NCI-H1694 treated with DMSO at 0.1 percent for 48 hours (cell line): ENCODE measurements at regions not wholly inside any gene's neighbourhood (a gene's known extent, or its start where the extent isn't known, plus 50 kb on each side); places are given as distances from the start of the nearest gene placed in this dataset.

Experiments used
- DNase-seq: peaks from one replicate; lab custom pipeline; 2025; lab: John Stamatoyannopoulos, UW

DNA sequence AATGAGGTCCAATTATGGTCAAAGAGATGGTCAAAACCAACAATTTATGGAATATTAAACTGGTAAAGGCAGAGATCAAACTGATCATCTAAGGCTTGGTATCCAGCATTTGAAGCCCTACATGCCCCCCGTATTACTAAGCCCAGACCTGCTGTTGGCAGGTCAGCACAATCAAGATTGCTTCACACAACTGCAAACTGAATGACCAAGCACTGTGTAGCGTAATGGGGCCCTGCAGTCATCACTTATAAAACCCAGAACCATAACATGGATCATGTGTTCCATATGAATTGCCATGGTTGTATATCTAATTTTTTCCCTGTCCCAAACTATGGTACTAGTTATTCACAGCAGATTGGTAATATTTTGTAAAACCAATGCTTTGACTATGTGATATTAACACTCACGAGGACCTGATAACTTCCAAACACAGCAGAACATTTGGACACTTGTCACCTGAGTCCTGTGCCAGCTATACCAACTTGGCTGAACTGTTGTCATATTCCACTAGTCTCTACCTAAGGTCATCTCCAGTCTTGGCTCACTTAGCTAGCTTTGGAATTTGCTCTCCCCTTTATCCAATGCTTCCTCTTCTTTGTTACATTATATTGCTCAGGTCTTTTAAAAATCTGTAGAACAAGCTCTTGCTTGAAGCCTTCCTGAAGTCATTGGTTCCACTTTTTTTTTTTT, 81.7 kb upstream of the HMHB1 start:
- no peak for DNase-seq

DNA sequence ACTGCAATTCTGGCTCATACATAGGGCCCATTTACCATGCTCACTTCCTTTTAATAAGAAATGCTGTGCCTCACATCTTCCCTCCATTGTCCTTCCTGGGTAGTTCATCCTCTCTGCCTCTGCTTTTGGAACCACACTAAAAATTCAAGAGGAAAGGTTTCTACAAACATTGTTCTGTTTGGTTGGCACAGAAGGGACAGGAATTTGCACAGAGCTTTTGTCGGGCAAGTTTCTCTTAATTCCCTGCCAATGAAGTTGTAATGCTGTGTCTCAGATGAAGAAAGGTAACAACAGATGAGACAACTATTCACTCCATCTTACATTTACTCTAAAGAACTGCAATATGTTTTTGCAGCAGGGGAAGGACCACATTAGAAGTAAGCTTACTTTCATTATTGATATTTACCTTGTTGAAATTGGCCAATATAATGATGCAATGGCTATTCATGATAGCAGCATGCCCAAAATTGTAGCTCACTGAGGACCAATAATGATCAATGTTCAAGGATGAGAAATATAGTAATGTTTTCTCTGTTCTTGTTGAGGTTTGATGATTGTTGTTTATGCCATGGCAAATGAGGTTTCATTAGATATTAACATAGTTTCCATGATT, 82.5 kb upstream of the HMHB1 start:
- no peak for DNase-seq

DNA sequence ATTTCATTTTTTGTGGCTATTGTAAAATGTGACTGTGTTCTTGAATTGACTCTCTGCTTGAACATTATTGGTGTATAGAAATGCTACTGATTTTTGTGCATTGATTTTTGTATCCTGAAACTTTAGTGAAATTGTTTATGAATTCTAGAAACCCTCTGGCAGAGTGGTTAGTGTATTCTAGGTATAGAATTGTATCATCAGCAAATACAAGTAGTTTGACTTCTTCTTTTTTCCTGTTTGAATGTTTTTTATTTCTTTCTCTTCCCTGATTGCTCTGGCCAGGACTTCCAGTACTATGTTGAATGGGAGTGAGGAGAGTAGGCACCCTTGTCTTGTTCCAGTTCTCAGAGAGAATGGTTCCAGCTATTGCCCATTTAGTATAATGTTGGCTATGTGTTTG, 88.8 kb upstream of the HMHB1 start:
- DNase-seq = no peak

DNA sequence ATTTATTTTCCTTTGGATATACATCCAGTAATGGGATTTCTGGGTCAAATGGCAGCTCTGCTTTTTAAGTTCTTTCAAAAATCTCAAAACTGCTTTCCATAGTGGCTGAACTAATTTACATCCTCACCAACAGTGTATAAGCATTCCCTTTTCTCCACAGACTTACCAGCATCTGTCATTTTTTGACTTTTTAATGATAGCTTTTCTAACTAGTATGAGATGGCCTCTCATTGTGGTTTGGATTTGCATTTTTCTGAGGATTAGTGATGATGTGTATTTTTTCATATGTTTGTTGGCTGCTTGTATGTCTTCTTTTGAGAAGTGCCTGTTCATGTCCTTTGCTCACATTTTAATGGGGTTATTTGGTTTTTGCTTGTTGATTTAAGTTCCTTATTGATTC, 90.0 kb upstream of the HMHB1 start:
- DNase-seq = no peak

DNA sequence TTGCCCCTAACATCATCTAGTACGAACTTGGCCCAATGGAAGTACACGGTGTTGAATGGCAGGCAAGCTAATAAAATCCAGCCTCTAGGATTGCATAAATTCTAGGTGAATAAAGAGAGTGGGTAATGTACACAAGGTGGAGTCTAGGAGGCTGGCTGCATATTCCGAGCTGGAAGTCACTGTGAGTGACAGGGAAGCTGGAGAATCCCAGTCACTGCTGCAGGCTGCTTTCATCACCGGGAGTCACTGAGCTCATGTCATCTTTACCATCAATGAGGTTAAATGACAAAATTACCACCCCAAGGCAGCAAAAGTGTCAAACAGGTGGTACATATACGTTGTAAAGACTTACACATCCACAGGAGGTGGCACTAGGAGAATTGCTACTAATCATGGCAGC, 91.3 kb upstream of the HMHB1 start:
- no peak for DNase-seq

DNA sequence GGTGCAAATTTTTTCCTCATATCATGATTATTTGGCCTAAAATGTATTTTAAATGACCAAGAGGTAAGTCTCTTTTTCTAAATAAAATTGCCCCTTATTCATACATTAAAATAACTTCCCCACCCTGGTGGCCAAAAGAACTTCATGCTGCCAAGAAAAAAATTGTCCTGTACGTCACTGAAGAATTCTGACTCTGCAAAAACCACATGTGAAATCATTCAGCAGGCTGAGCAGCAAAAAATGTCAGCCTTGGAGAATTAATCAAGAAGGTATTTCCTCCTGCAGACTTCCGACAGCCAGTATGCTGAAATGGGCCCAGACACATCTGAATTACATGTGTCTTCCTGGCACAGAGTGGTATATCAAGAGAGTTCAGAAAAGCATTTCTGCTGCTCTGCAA, 94.6 kb upstream of the HMHB1 start:
- DNase-seq = no peak

DNA sequence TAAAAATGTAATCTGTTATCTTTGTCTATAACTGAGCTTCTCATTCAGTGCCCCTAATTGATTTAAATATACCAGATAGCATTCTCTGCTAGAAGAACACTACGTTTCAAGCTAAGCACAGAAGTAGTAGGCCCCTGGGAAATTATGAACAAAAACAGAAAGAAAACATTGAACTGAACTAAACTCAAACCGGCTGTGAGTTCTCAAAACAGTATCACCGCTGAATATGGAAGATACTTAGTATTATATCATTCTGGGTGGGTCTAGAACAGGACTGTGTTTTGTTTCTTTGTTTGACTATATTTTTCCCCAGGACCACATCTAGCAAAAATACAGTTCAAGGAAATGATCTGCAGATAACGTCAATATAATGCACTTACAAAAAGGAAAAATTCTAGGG, 95.1 kb upstream of the HMHB1 start:
- DNase-seq = no peak

DNA sequence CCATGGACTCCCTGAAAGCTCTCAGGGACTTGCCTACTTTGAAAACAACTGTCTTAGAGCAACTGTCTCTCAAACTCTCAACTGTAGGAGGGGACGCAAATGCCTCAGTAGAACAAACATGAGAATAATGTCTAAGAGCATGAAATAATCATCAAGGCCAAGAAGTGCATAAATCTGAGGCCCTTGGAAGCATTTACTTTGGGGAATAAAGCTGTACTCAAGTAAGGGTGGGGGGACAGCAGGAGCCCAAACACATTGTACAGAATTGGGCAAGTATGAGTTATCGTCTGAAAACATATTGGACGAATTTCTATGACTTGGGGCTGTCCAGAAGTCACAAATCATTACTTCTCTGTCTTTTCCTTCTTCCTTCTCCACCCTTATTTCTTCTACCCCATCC, 96.3 kb upstream of the HMHB1 start:
- DNase-seq = no peak

DNA sequence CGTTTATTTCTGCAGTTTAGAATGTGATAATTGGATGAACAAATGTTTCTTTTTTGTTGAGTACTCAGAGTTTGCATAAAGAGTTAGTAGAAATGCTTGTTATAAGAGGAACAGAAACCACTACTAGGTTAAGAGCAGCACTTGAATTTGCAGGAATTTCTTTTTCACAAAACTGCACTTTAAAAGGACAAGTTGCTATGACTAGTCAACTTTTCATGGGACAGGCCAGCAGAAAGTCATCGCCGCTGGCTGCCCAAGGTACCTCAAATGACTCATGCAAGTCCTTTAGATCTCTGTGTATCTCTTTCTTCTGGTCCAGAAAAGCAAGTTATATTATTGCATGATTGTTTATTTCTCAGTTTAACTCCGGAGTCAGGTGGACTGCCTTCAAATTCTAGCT, 97.3 kb upstream of the HMHB1 start:
- DNase-seq = no peak

DNA sequence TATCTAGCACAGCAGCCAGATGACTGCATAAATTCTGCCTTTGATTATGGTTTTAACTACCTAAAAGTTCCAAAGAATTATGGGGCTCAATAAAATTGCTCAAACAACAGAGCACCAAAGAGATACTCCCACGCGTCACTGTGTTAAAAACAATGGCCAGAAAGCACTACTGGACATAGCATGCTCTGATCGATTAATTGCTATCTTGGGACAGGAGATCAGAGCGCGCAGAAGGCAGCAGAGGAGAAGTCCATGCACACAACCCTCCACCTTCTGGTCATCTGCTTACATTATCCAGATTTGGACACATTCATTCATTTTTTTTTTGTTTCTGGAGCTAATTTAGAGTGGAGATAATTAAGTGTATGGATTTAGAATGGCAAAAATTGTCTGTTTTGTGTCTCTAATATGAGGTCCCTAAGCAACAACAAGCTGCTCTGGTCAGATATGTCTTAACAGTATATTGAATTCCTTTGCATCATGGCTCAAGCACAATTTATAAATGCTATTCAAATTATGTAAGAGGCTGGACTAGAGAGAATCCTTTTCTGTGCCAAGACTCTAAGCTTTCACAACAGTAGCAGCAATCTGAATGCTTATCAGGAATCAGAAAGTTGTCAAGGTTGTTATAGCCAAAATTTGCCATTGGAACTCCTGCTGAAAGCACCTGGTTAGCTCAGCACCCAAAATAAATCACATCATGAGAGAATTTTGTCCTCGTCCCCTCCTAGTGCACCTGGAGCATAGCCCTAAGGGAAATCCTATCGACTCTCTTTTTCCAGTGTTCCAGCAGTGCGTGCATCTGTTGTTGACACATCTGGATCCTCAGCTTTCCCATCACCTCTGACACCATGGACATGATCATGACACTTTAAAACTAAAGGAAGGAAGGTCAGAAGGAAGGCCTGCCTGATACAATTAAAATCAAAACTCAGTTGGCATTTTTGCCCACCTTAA, 98.6 kb upstream of the HMHB1 start:
- no peak for DNase-seq

DNA sequence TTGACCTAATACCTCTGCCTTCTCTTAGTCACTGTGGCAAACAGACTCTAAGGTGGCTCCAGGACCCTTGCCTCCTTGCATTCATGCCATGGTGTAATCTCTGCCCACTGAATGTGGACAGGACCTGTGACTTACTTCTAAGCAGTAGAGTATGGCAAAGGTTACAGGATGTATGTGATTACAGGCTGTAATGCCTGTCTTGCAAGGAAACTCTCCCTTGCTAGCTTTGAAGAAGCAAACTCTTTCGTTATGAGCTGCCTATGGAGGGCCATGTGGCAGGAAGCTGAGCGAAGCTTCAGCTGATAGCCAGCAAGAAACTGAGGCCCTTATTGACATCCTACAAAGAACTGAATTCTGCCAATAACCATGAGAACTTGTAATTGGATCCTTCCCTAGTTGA, 103.3 kb upstream of the HMHB1 start:
- DNase-seq = no peak

DNA sequence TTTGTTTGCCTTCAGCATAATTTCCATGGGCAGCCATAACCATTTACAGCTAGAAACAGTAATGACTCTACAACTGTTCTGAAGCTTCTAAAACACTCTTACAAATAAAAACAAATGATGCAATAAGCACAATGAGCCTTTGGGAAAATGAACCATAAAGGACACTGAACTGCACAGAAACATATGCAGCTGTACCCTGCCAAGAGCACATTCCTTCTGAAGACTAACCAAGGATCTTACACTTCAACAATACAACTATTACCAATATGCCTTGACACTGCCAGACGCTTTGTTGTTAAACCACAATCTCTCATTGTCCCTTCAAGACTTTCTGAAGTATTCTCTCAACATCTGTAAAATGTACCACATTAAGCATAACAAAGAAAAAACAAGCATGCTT, 104.2 kb upstream of the HMHB1 start:
- DNase-seq = no peak

DNA sequence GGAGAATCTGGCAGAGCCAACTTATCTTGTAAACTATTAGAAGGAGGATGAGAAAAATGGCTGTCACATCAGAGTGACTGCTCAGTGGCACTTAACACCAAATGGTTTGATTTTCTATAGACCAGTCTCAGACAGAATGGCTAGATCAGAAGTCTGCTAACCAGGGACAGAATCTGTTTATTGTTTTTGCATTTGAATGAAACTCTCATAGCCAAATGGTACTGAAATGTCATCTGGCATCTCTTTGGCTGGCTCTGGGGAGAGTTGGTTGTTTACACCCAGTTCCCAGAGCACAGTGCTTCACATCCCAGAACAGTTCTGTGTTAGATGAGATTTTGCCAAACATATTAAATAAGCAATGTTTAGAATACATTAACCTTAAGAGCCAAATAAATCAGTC, 106.6 kb upstream of the HMHB1 start:
- DNase-seq = no peak

DNA sequence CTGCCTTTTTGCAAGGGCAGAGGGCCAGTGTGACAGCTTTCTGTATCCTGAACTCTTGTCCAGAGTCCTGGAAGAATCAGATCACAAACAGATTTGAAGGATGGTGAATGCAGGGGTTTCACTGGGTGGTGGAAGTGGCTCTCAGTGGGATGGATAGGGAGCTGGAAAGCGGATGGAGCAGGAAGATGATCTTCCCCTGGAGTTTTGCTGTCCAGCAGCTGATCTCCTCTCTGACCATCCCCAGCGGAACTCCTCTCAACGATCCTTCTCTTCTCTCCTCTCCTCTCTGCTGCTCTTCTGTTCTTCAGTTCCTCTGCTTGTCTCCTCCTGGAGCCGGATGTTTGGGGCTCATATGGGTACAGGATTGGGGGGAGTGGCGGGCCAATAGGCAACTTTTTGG, 108.3 kb upstream of the HMHB1 start:
- no peak for DNase-seq

DNA sequence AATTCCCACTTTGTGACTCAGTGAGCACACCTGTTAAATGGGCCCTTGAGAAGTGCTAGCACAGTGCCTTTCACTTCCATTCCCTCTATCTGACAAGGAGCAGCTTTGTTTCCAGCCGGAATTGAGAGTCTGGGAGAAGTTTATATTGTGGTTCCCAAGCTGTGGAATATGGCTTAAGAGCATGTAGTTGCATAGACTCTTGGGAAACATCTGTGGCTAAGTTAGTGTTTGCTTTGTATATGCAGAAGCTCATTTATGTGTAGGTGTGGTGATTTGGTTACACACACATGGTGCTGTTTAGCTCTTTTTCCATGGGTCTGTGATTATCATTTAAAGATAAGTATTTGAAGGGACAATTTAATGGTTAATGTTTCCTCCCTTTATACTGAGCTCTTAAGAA, 110.5 kb upstream of the HMHB1 start:
- DNase-seq = no peak

DNA sequence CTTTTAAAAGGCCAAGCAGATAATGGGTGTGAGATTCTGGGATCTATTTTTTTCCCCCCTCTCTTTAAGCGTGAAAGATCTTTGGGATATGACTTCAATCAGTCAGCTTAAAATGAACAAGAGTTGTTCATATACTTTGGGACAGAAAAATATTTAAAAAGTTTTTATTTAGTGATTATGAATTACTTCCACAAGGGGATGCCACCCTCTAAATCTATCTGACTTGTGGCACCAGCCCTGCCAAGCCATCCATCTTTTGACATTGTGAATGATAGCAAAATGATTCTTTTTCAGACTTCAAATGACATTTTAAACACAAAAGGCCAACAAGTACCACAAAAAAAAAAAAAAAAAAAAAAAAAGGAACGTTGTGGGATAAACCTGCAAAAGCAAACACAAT, 111.0 kb upstream of the HMHB1 start:
- no peak for DNase-seq

DNA sequence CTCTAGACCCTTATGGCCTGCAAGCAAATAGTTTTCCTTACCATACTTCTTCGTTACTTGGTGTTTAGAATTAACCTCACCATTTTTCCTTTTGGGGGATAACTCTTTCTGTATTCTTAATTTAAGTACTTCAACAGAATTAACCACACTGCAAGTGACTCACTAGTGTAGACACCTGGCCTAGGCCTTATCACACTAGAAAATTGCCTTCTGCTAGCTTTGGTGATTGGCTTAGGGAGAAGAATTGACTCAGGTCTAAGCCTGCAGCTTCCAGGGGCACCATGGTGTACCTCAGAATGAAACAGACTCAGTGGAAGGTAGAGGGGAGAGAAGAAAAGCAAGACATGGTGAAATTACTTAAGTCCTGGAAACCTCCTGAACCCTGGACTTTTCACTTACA, 112.8 kb upstream of the HMHB1 start:
- DNase-seq = no peak

DNA sequence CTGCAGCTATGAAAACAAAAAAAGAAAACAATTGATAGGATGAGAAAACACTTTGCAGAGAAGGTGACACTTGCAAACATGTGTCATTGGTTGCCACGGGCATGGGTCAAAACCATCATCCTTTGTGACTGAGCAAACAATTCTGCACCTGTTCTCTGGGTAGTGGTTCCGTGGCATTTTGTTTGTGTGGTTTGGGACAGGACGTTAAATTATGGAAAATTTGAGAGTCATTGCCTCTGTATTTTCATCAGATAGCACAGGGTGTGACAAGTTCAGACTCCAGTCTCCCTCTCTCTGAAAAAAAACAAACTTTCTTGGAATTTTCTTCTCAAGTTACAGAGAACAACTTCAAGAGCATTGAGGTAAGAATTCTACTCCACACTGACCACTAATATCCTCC, 113.4 kb upstream of the HMHB1 start:
- no peak for DNase-seq

DNA sequence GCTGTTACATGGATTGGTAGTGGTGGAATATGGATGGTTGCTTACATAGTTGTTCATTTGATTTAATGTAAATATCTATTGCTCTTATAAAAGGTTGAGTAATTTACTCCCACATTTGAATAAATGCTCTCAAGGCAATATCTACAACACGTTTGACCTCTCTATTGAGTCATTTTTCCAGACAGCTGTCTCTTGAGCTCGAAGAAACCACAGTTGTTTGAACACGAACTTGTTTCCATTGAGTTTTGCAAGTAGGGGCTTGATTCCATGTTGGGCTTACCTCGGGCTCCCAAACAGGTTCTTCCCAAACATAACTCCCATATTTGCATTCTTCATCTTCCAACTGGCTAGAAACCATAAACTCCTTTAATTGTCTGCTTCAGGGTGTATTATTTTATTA, 115.0 kb upstream of the HMHB1 start:
- DNase-seq = no peak

DNA sequence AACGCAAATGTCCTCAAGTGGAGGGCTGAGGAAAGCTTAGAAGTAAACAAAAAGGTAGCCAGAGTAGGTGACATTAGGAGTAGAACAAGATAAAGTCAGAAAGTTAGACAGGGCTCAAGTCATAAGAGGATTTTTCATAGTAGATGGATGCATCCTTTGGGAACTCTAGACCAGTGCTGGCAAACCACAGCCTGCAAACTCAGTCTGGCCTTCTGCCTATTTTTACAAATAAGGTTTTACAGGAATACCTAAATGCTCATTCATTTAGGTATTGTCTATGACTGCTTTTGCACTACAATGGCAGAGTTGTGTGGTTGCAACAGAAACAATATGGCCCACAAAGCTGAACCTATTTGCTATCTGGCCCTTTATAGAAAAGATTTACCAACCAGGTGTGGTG, 116.0 kb upstream of the HMHB1 start:
- DNase-seq = no peak

DNA sequence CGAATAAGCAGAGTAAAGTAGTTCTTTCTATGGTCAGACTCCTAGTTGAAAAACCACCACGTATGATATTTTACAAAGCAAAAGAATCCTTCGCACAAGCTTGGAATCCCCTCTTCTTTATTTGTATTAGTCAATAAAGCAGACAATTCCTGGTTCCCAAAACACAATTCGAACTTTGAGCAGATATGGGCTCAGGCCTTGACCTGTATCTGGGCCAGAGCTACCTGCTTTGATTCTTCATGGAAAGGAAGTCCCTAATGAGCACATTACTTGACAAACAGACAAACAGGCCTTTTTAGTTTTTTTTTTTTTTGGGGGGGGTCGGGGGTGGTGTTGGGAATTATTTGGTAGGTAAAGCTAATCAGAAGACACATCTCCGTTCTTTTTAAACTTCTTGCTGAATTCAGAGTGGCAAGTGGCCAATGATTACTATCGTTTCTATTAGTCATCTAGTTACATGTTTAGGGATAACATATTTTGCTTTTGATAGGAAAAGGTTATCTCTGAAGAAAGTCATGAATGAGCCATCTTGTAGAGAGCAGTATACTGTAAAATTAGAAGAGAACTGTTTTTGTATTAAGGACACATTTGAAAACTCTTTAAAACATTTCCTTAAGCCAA, 116.6 kb upstream of the HMHB1 start:
- DNase-seq = no peak

DNA sequence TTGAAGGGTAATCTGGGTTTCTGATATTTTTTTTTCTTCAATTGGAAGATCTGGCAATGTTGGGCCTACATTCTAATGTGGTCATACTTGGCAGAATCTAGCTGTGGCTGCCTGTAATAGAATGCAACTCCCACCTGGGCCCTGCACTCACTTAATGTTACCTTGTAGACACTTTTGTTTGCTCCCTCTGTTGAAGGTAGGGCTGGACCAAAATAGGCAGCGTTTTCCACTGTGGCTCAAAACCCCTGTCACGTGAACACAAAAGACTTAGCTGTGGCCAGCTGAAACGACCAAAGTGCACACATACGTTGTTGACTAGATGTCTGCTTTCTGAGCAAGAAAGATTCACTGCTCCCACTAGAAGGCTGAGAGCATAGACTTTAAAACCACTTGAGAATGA, 117.6 kb upstream of the HMHB1 start:
- DNase-seq = no peak
